ENCODE measurements at regions not wholly inside any gene's neighbourhood (a gene's known extent, or its start where the extent isn't known, plus 50 kb on each side); places are given as distances from the start of the nearest gene placed in this dataset.

DNA sequence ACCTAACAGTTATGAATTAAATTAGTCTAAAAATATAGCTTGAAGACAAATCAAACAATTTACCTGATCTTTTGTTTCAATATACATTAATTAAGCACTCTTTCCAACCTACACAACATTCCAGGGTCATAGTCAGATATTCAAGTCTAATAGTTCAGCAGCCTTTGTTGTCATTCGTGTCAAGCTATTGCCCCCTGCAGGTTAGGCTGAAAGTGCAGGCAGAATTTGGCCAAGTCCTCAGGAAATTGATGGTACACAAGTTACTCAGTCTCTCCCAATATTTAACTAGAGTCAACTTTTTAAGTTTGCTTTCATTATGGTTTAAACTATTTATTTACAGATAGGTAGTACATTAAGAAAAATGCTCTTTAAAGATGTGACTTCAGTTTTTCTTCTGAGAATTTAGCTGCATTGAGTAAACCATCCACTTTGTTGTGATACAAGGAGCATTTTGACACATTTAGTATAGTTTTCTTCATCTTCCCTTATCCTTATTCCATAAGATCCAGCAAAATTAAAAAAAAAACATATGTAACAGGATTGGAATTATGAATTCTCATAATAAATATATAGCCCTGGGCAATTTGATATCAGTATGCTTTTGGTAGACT is 130.3 kb upstream of the DPYD start:
- Histone ChIP-seq H2AFZ (no peak overlapping the region), H3K9ac (no peak overlapping the region), H3K4me3 (no peak overlapping the region), H3K79me2 (ENCODE audit: insufficient read depth) (no peaks in the 10 kb centered on the region), H4K20me1 (ENCODE audit: insufficient read depth) (no peaks in the 10 kb centered on the region), H3K36me3 (ENCODE audit: low read depth) (no peaks in the 10 kb centered on the region), H3K4me1 (ENCODE audit: insufficient read depth) (peaks cover 33% of the 10 kb centered on the region), H3K27ac (no peak overlapping the region), H3F3A (ENCODE audit: insufficient read depth) (peaks cover 17% of the 10 kb centered on the region; the same call in 1 of the 2 replicates), H3K4me2 (ENCODE audit: unreplicated experiment) (no peak overlapping the region), H3K27me3 (replicated peaks; ENCODE audit: insufficient read depth) (no peaks in the 10 kb centered on the region), H3K9me2 (ENCODE audit: insufficient read depth) (no peaks in the 10 kb centered on the region), H3K9me3 (ENCODE audit: low read depth) (no peaks in the 10 kb centered on the region)
- in situ Hi-C loops (cut with MboI): loop anchor here (10.0 to 25.0 kb wide), 2 partner anchors 414 to 1089 kb away; no protein-coding TSS in a partner anchor
- TF ChIP-seq EZH2phosphoT487 (IDR thresholded peaks at IDR 0.05; ENCODE audit: insufficient read depth, low read depth) (no peak), EZH2 (IDR thresholded peaks at IDR 0.05; ENCODE audit: insufficient read depth, poor library complexity, severe bottlenecking) (no peak)
- peak; percentile 80 for DNase-seq
- 0% methylated on average over 1 of the region's 1 CpG for WGBS, 2 experiments (ENCODE audit: low coverage in 1 of 2, low lambda C conversion rate in 2 of 2, missing lambda C conversion rate in 2 of 2)

DNA sequence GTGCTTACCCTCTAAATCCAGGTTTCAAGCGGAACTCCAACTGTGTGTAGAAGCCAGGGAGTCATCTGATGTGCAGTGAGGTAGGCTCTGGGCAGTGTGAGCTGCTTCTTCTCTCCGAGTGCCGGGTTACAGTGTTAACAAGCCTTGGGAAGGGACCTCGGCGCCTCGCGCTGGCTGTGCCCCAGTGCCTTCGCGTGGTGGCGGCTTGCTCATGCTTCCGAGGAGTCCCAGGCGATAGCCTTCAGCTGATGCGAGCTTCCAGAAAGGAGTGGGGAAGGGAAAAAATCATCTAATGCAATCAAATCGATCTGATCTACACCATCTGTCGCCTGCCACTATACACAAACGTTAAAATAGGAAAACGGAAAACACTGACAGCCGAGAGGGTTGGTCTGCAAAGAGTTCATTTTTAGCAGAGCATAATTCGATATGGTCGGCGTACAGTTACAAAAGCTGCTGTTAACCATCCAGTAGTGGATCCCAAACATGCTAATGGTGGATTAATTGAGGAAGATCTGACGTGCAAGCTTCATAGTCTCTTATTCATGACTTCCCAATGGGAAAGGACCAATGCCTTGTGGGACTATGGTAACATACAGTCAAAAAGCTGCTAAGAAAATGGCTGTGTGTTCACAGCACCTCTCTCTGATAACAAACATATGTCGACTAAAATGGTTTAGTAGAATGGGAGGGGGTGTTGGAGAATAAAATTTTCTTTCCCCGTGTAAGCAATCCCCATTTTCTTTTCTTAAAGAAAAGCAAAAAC is 128.7 kb upstream of the DPYD start:
- DNase-seq: peak; percentile 59
- H3K4me3 ChIP-seq: peak overlapping the region; percentile 70
- H3K9me2 ChIP-seq (ENCODE audit: insufficient read depth): no peaks in the 10 kb centered on the region
- TF ChIP-seq EZH2phosphoT487 (IDR thresholded peaks at IDR 0.05; ENCODE audit: insufficient read depth, low read depth) (no peak), EZH2 (IDR thresholded peaks at IDR 0.05; ENCODE audit: insufficient read depth, poor library complexity, severe bottlenecking) (no peak)
- H3K79me2 ChIP-seq (ENCODE audit: insufficient read depth): no peaks in the 10 kb centered on the region
- H3K9ac ChIP-seq: no peak overlapping the region
- H2AFZ ChIP-seq: peak overlapping the region; percentile 39; the same call in 1 of the 2 replicates
- peaks cover 35% of the 10 kb centered on the region for H3K4me1 ChIP-seq (ENCODE audit: insufficient read depth)
- H3K27me3 ChIP-seq (replicated peaks; ENCODE audit: insufficient read depth): no peaks in the 10 kb centered on the region
- H3K36me3 ChIP-seq (ENCODE audit: low read depth): no peaks in the 10 kb centered on the region
- no peaks in the 10 kb centered on the region for H3K9me3 ChIP-seq (ENCODE audit: low read depth)
- H4K20me1 ChIP-seq (ENCODE audit: insufficient read depth): no peaks in the 10 kb centered on the region
- peaks cover 17% of the 10 kb centered on the region; the same call in 1 of the 2 replicates for H3F3A ChIP-seq (ENCODE audit: insufficient read depth)
- no peak overlapping the region for H3K27ac ChIP-seq
- WGBS, 2 experiments (ENCODE audit: low coverage in 1 of 2, low lambda C conversion rate in 2 of 2, missing lambda C conversion rate in 2 of 2): 7 to 8% methylated on average over 24 of the region's 24 CpGs
- peak overlapping the region; percentile 81 for H3K4me2 ChIP-seq (ENCODE audit: unreplicated experiment)
- in situ Hi-C loops (cut with MboI): loop anchor here (10.0 to 25.0 kb wide), 2 partner anchors 415 to 1087 kb away; no protein-coding TSS in a partner anchor

DNA sequence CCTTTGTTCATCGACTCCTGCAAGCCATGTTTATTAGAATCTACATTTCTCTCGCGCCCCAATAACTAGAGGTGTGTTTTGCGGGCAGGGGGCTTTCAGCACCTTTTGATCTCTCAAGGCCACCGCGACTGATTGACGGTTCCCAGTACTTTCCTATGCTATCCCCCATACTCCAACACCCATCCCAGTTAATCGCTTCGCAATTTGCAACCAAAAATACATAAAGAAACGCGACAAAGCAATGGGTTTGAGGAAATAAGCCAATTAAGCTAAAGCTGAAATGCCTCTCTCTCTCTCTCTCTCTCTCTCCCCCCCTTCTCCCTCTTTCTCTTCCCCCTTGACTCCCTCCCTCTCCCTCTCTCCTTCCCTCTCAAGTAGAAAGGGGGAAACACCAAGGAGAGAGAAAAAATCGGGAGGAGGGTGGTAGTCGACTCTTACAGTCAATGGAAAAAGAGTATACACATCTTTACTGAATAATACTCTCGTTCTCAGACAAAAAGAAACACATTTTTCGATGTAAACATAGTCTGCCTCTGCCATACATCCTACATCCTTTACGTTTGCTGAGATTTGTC is 128.0 kb upstream of the DPYD start:
- peak overlapping the region; percentile 81 for H3K4me2 ChIP-seq (ENCODE audit: unreplicated experiment)
- H3K9me3 ChIP-seq (ENCODE audit: low read depth): no peaks in the 10 kb centered on the region
- peak overlapping the region; percentile 70 for H3K4me3 ChIP-seq
- H3K9ac ChIP-seq: 0 out of 2 replicates have a peak overlapping the region, but pooled peaks have one; percentile 2
- peak; percentile 4 for DNase-seq
- TF ChIP-seq EZH2phosphoT487 (IDR thresholded peaks at IDR 0.05; ENCODE audit: insufficient read depth, low read depth) (no peak), EZH2 (IDR thresholded peaks at IDR 0.05; ENCODE audit: insufficient read depth, poor library complexity, severe bottlenecking) (no peak)
- in situ Hi-C loops (cut with MboI): no loop called here
- peaks cover 4% of the 10 kb centered on the region for H3K79me2 ChIP-seq (ENCODE audit: insufficient read depth)
- H3K9me2 ChIP-seq (ENCODE audit: insufficient read depth): no peaks in the 10 kb centered on the region
- H3K27me3 ChIP-seq (replicated peaks; ENCODE audit: insufficient read depth): no peaks in the 10 kb centered on the region
- H3F3A ChIP-seq (ENCODE audit: insufficient read depth): peaks cover 23% of the 10 kb centered on the region; the same call in 1 of the 2 replicates
- 3 to 4% methylated on average over 16 of the region's 16 CpGs for WGBS, 2 experiments (ENCODE audit: low coverage in 1 of 2, low lambda C conversion rate in 2 of 2, missing lambda C conversion rate in 2 of 2)
- no peaks in the 10 kb centered on the region for H4K20me1 ChIP-seq (ENCODE audit: insufficient read depth)
- H3K27ac ChIP-seq: no peak overlapping the region
- no peaks in the 10 kb centered on the region for H3K36me3 ChIP-seq (ENCODE audit: low read depth)
- H3K4me1 ChIP-seq (ENCODE audit: insufficient read depth): peaks cover 39% of the 10 kb centered on the region
- peak overlapping the region; percentile 39 for H2AFZ ChIP-seq

DNA sequence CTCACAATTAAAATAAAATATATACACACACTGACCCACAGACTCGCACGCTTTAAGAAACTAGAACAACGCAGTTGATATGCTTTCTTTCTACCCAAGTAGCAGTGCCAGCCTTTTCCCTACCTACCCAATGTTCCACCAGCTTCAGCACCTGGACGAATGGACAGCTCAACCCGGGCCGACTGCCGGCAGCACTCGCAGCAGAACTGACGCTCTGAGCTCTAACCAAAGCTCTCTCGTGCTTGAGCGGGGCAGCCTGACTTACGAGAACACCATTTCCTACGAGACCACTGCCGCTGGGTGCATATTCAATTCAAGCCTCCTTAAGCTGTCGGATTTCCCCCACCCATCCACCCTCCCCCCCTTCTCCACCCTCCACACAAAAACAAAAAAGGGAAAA is 127.4 kb upstream of the DPYD start:
- TF ChIP-seq EZH2phosphoT487 (IDR thresholded peaks at IDR 0.05; ENCODE audit: insufficient read depth, low read depth) (no peak), EZH2 (IDR thresholded peaks at IDR 0.05; ENCODE audit: insufficient read depth, poor library complexity, severe bottlenecking) (no peak)
- peak overlapping the region; percentile 39 for H2AFZ ChIP-seq
- no peaks in the 10 kb centered on the region for H3K9me3 ChIP-seq (ENCODE audit: low read depth)
- H3K79me2 ChIP-seq (ENCODE audit: insufficient read depth): peaks cover 5% of the 10 kb centered on the region
- H3K4me2 ChIP-seq (ENCODE audit: unreplicated experiment): peak overlapping the region; percentile 81
- peaks cover 27% of the 10 kb centered on the region; the same call in 1 of the 2 replicates for H3F3A ChIP-seq (ENCODE audit: insufficient read depth)
- in situ Hi-C loops (cut with MboI): no loop called here
- no peaks in the 10 kb centered on the region for H3K36me3 ChIP-seq (ENCODE audit: low read depth)
- WGBS, 2 experiments (ENCODE audit: low coverage in 1 of 2, low lambda C conversion rate in 2 of 2, missing lambda C conversion rate in 2 of 2): 1 to 2% methylated on average over 13 to 15 of the region's 15 CpGs
- peaks cover 39% of the 10 kb centered on the region for H3K4me1 ChIP-seq (ENCODE audit: insufficient read depth)
- no peaks in the 10 kb centered on the region for H3K27me3 ChIP-seq (replicated peaks; ENCODE audit: insufficient read depth)
- no peaks in the 10 kb centered on the region for H3K9me2 ChIP-seq (ENCODE audit: insufficient read depth)
- H4K20me1 ChIP-seq (ENCODE audit: insufficient read depth): no peaks in the 10 kb centered on the region
- H3K9ac ChIP-seq: 0 out of 2 replicates have a peak overlapping the region, but pooled peaks have one; percentile 2
- H3K27ac ChIP-seq: no peak overlapping the region
- DNase-seq: peak; percentile 94
- H3K4me3 ChIP-seq: peak overlapping the region; percentile 70
